RWPE1 (cell line): ENCODE measurements at regions not wholly inside any gene's neighbourhood (a gene's known extent, or its start where the extent isn't known, plus 50 kb on each side); places are given as distances from the start of the nearest gene placed in this dataset.

Experiments
- CTCF ChIA-PET: fragments of 350-600 bp; sonication (Branson Sonifier 250); formaldehyde crosslinking; extraction: SDS; loops from one replicate; lab custom pipeline; 2021; lab: Yijun Ruan, JAX
- POLR2A ChIA-PET: fragments of 400-600 bp; formaldehyde crosslinking; extraction: SDS; loops from one replicate; lab custom pipeline; 2020; ENCODE audit warnings: antibody characterized with exemption; ENCODE audit not compliant: low non-redundant PET; lab: Yijun Ruan, JAX
- DNase-seq: peaks from one replicate; pipeline ENCODE4 v3.0.0; 2012; ENCODE audit warnings: low spot score
- H3K27ac ChIP-seq: fragments of 450-650 bp; 2 replicates; pipeline ENCODE4 v1.5.1; 2017
- TF ChIP-seq, protein P1 (sequence below): fragments of 450-650 bp; conservative IDR thresholded peaks from 2 replicates; pipeline ENCODE4 v1.5.1; 2017; ENCODE audit warnings: low read depth, mild to moderate bottlenecking

DNA sequence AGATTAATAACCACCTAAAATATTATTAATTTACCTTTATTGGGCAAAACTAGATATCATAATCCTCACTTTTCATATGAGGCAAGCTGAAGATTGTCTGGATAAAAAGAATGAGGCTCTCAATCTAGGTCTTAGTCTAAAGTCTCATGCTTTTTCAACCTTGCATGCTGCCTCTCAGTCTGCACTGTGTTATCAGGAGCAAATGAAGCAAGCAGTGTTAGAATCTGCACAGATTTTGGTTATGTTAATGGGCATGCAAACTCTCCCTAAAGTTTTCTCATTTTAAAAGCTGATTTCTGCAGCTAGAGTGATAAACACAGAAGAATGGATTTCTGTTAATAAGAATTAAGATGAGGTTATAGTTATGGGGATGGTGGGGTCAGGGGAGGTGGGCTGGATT lies 350.7 kb upstream of the C11orf87 start:
- TF ChIP-seq, protein P1, sequence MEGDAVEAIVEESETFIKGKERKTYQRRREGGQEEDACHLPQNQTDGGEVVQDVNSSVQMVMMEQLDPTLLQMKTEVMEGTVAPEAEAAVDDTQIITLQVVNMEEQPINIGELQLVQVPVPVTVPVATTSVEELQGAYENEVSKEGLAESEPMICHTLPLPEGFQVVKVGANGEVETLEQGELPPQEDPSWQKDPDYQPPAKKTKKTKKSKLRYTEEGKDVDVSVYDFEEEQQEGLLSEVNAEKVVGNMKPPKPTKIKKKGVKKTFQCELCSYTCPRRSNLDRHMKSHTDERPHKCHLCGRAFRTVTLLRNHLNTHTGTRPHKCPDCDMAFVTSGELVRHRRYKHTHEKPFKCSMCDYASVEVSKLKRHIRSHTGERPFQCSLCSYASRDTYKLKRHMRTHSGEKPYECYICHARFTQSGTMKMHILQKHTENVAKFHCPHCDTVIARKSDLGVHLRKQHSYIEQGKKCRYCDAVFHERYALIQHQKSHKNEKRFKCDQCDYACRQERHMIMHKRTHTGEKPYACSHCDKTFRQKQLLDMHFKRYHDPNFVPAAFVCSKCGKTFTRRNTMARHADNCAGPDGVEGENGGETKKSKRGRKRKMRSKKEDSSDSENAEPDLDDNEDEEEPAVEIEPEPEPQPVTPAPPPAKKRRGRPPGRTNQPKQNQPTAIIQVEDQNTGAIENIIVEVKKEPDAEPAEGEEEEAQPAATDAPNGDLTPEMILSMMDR = no peak
- ChIA-PET POLR2A (no interaction called here), CTCF (interaction anchor here (0.6 kb wide), 1 partner anchor 34 kb away, joined by 3 read pairs; no protein-coding TSS in a partner anchor)
- DNase-seq = no peak
- peak overlapping the region; percentile 21; the same call in 1 of the 2 replicates for H3K27ac ChIP-seq

DNA sequence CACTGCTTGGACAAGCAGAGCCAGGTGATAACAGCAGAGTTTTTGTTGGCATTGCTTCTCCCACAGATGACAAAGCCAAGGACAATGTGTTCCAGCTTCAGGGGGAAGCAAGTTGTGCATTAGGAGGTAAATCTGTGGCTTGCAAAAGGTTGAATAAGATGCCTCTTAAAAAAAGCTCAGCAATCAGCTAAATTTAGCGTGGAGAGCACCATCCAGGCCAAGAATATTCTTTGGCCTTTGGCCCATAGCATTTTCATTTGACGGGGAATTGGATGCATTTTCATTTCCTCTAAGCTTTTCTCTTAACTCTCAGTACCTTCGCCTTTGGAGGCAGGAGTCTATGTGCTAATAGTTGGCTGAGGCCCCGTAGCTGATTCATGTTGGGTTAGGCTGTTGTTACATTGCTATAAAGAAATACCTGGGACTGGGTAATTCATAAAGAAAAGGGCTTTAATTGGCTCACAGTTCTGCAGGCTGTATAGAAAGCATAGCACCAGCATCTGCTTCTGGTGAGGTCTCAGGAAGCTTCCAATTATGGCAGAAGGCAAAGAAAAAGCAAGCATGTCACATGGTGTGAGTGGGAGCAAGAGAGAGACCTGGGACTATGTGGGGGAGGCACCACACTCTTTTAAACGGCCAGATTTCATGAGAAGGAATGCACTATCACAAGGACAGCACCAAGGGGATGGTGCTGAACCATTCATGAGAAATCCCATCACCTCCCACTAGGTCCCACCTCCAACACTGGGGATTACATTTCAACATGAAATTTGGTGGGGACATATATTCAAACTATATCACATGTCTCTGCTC lies 350.1 kb upstream of the C11orf87 start:
- ChIA-PET CTCF (interaction anchor here (0.6 kb wide), 1 partner anchor 33 kb away, joined by 3 read pairs; no protein-coding TSS in a partner anchor), POLR2A (no interaction called here)
- TF ChIP-seq, protein P1 = no peak
- peak; percentile 59 for DNase-seq
- H3K27ac ChIP-seq = peak overlapping the region; percentile 49; the same call in 1 of the 2 replicates

GRCh38 chr11:109073032-109073822 lies 348.8 kb upstream of the C11orf87 start:
- ChIA-PET CTCF (no interaction called here), POLR2A (no interaction called here)
- no peak for DNase-seq
- no peak overlapping the region for H3K27ac ChIP-seq
- TF ChIP-seq, protein P1 = no peak

- no peak for DNase-seq
- H3K27ac ChIP-seq = no peak overlapping the region
- POLR2A ChIA-PET = no interaction called here
- TF ChIP-seq, protein P1 = no peak
- CTCF ChIA-PET = no interaction called here
Measured at GRCh38 chr11:109075976-109076375, 346.0 kb upstream of the C11orf87 start.

DNA sequence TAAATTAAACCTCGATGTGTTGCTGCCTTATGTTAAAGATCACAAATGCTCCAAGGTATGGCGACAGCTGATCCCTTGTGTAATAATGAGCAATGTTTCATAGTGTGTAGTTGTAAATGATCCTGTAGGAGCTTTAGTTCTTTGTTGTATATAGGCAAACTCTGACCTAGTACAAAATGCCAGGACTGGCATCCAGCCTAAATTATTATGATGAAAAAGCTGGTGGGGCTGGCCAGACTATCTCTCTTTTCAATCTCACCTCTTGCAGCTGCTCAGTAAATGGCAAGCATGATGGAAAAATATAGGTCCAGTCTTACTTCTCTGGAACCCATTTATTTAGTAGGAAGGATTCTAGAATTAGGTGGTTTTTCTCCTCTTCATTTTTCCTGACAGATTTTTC lies 345.1 kb upstream of the C11orf87 start:
- CTCF ChIA-PET = interaction anchor here (0.6 kb wide), 1 partner anchor 147 kb away, joined by 4 read pairs; no protein-coding TSS in a partner anchor
- POLR2A ChIA-PET = no interaction called here
- no peak for DNase-seq
- no peak overlapping the region for H3K27ac ChIP-seq
- TF ChIP-seq, protein P1 = no peak

- TF ChIP-seq, protein P1 = no peak
- no peak overlapping the region for H3K27ac ChIP-seq
- CTCF ChIA-PET = interaction anchor here (0.6 kb wide), 1 partner anchor 147 kb away, joined by 4 read pairs; no protein-coding TSS in a partner anchor
- no peak for DNase-seq
- POLR2A ChIA-PET = no interaction called here
Measured at GRCh38 chr11:109077291-109077920, 344.6 kb upstream of the C11orf87 start.
